ENCODE measurements at regions not wholly inside any gene's neighbourhood (a gene's known extent, or its start where the extent isn't known, plus 50 kb on each side); places are given as distances from the start of the nearest gene placed in this dataset.

DNA sequence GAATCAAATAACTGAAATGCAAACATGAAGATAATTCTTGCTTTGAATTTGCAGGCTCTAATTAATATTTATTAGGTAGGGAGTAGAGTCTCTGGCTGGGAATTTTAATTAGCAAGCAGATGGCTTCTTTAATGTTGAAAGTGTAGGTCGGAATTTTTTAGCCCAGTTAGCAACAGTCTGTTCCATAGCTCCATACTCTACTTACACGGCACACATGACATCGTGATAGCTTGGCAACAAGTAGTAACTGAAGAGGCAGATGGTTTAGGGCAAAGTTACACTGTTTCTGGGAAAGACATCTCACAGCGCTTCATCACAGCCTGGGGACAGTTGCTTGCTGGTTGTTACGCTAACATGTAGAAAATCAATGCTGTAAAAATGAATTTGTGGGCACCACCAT lies 710.7 kb downstream of the GALC start:
- POLR2A ChIA-PET, result no interaction called here
- no peaks in the 10 kb centered on the region for H3K36me3 Mint-ChIP-seq (ENCODE audit: low read depth)
- TF ChIP-seq, protein P1, sequence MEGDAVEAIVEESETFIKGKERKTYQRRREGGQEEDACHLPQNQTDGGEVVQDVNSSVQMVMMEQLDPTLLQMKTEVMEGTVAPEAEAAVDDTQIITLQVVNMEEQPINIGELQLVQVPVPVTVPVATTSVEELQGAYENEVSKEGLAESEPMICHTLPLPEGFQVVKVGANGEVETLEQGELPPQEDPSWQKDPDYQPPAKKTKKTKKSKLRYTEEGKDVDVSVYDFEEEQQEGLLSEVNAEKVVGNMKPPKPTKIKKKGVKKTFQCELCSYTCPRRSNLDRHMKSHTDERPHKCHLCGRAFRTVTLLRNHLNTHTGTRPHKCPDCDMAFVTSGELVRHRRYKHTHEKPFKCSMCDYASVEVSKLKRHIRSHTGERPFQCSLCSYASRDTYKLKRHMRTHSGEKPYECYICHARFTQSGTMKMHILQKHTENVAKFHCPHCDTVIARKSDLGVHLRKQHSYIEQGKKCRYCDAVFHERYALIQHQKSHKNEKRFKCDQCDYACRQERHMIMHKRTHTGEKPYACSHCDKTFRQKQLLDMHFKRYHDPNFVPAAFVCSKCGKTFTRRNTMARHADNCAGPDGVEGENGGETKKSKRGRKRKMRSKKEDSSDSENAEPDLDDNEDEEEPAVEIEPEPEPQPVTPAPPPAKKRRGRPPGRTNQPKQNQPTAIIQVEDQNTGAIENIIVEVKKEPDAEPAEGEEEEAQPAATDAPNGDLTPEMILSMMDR (IDR thresholded peaks at IDR 0.05), result no peak
- H3K9me3 Mint-ChIP-seq, result peaks cover 6% of the 10 kb centered on the region
- no peaks in the 10 kb centered on the region for H3K4me1 Mint-ChIP-seq
- no peak overlapping the region for H3K4me3 Mint-ChIP-seq
- intact Hi-C loops (cut with micrococcal nuclease), result no loop called here
- H3K27ac Mint-ChIP-seq, result no peak overlapping the region
- CTCF ChIA-PET, result no interaction called here
- no peaks in the 10 kb centered on the region for H3K27me3 Mint-ChIP-seq
- no peak for DNase-seq
- ATAC-seq (ENCODE audit: low read depth), result no peak

DNA sequence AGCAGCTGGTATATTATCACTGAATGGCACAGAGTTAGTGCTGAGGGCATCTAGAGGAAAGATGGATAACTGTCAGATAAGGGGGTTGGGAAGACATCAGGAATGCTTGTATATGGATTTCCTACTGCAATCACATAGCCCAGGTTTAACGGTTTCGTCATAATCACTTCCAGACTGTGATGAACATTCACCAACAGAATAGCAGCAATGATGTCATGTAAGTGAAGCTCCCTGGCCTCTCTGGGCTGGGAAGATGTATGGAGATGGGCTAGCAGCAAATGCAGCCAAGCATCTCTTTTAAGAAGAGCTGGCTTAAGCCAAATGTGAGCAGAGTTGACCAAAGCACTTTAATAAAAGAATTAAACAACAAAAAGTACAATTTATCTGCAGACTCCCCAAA lies 714.6 kb downstream of the GALC start:
- Mint-ChIP-seq H3K4me1 (no peaks in the 10 kb centered on the region), H3K27ac (no peak overlapping the region), H3K36me3 (ENCODE audit: low read depth) (no peaks in the 10 kb centered on the region), H3K4me3 (no peak overlapping the region), H3K27me3 (no peaks in the 10 kb centered on the region), H3K9me3 (peaks cover 11% of the 10 kb centered on the region)
- DNase-seq (no peak), ATAC-seq (ENCODE audit: low read depth) (no peak)
- ChIA-PET CTCF (no interaction called here), POLR2A (no interaction called here)
- intact Hi-C loops (cut with micrococcal nuclease), result no loop called here
- TF ChIP-seq, protein P1 (IDR thresholded peaks at IDR 0.05), result no peak

DNA sequence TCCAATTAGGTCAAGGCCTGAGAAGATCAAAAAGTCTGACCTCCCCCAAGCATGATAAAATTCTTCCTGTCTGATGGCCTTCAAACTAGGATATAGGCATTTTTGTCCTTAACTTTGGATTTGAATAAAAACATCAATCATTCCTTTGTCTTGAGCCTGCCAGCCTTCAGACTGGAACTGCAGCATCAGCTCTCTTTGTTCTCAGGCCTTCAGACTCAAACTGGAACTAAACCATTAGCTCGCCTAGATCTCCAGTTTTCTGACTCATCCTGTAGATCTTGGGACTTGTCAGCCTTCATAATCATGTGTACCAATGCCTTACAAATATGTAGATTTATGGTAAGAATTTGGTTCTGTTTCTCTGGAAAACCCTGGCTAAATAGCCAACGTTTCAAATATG lies 721.7 kb downstream of the GALC start:
- ChIA-PET CTCF (no interaction called here), POLR2A (no interaction called here)
- no peaks in the 10 kb centered on the region for H3K27me3 Mint-ChIP-seq
- no peaks in the 10 kb centered on the region for H3K36me3 Mint-ChIP-seq (ENCODE audit: low read depth)
- no peak for ATAC-seq (ENCODE audit: low read depth)
- H3K4me1 Mint-ChIP-seq, result no peaks in the 10 kb centered on the region
- H3K27ac Mint-ChIP-seq, result no peak overlapping the region
- no peak for DNase-seq
- no peak overlapping the region for H3K4me3 Mint-ChIP-seq
- intact Hi-C loops (cut with micrococcal nuclease), result no loop called here
- peaks cover 9% of the 10 kb centered on the region for H3K9me3 Mint-ChIP-seq
- TF ChIP-seq, protein P1 (IDR thresholded peaks at IDR 0.05), result no peak

DNA sequence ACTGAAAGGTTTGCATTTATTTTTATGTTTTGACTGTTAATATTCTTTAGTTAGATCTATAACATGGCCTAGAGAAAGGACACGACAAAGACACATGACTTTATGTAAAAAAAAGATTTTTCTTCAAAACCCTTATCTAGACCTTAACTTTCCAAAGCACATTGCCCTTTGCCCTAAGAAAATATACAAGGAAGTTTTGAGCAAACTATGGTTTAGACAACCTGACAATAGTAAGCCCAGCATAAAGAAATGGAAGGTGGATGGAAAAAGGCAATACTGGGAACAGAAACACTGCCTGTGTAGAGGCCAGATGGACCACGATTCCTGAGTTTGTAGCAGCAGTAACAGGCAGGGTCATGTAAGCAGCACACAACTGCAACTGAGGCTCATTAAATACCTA lies 724.0 kb downstream of the GALC start:
- ATAC-seq (ENCODE audit: low read depth) (no peak), DNase-seq (no peak)
- Mint-ChIP-seq H3K4me3 (no peak overlapping the region), H3K27me3 (no peaks in the 10 kb centered on the region), H3K4me1 (no peaks in the 10 kb centered on the region), H3K27ac (no peak overlapping the region), H3K9me3 (peaks cover 4% of the 10 kb centered on the region), H3K36me3 (ENCODE audit: low read depth) (no peaks in the 10 kb centered on the region)
- intact Hi-C loops (cut with micrococcal nuclease), result no loop called here
- ChIA-PET CTCF (no interaction called here), POLR2A (no interaction called here)
- TF ChIP-seq, protein P1 (IDR thresholded peaks at IDR 0.05), result no peak

DNA sequence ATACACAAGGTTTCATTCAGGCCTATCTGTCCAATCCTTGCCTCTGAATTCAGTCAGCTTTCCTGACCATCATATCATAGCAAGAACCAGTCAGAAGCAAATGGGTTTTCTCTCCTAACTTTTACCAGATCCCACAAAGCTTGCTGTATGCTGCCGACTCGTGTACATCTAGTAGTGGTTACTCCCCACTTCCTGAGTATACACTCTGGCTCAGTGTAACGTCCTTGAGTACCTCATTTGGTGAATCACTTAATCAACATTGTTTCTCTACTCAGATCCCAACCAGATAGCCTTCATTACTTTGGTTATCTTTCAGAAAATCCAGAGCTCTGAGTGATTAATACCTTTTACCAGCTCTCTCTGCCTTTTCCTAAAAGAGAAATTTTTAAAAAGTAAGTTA lies 728.2 kb downstream of the GALC start:
- Mint-ChIP-seq H3K36me3 (ENCODE audit: low read depth) (no peaks in the 10 kb centered on the region), H3K27me3 (no peaks in the 10 kb centered on the region), H3K4me1 (no peaks in the 10 kb centered on the region), H3K27ac (no peak overlapping the region), H3K9me3 (peaks cover 7% of the 10 kb centered on the region), H3K4me3 (no peak overlapping the region)
- ATAC-seq (ENCODE audit: low read depth) (no peak), DNase-seq (no peak)
- ChIA-PET POLR2A (no interaction called here), CTCF (no interaction called here)
- intact Hi-C loops (cut with micrococcal nuclease), result no loop called here
- TF ChIP-seq, protein P1 (IDR thresholded peaks at IDR 0.05), result no peak
